HG03175 (cell line): ENCODE measurements at regions not wholly inside any gene's neighbourhood (a gene's known extent, or its start where the extent isn't known, plus 50 kb on each side); places are given as distances from the start of the nearest gene placed in this dataset.
"Not testable (repeated sequence)": the region's sequence is repeated elsewhere in the genome, so short reads cannot be mapped to it uniquely, and the experiment has no call there.

Experiments used
- ATAC-seq: cut with Tn5 transposase; IDR thresholded peaks from one replicate; pipeline ENCODE4 v1.9.1; 2021; ENCODE audit warnings: mild to moderate bottlenecking, moderate library complexity; ENCODE audit not compliant: unreplicated experiment

DNA sequence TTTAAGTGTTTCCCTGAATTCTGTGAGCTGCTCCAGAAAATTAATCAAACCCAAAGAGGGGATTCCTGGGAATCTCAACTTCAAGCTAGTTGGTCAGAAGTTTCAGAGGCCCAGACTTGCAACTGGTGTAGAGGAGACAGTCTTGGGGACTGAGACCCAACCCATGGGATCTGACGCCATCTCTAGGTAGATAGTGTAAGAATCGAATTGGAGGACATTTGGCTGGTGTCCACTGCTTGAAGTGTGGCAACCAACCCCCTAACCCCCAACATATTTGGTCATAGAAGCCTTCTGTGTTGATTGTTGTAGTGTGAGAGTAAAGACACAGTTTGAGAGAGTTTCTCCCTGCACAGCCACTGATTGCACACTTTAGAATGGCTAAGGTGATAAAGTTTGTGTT lies 103.5 kb upstream of the CARMIL1 start:
- ATAC-seq: no peak

- no peak for ATAC-seq
Measured at GRCh38 chr6:25176466-25176865, 102.7 kb upstream of the CARMIL1 start.

- no peak for ATAC-seq
Measured at GRCh38 chr6:25177500-25178028, 101.6 kb upstream of the CARMIL1 start.

DNA sequence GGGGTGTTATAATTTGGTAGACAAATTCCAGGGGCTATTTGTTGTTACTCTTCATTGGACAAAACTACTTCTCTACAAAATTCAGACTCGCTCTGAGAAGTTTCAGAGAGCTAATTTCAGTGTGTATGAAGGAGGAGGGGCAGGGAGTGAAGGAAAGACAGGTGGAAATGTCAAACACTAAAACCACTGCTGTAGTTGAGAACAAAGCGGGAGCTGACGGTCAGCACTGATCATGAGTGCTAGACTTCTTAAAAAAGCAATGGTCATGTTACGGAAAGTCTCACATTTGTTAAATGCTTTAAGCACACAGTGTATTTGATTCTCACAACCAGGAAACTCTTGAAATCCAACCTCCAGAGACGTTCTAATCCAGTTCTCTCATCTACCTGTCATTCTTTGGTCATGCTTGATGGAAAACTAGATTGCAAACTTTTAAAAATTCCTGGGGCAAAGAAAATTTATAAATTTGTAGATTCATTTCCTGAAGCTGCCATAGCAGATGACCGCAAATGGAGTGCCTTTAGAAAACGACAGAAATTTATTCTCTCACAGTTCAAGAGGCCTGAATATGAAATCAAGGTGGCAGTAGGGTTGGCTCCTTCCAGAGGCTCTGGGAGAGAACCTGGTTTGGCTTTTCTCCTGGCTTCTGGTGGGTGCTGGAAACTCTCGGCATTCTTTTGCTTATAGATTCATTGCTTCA lies 100.7 kb upstream of the CARMIL1 start:
- ATAC-seq: no peak

- ATAC-seq: no peak
Measured at GRCh38 chr6:25179051-25179778, 100.0 kb upstream of the CARMIL1 start.

DNA sequence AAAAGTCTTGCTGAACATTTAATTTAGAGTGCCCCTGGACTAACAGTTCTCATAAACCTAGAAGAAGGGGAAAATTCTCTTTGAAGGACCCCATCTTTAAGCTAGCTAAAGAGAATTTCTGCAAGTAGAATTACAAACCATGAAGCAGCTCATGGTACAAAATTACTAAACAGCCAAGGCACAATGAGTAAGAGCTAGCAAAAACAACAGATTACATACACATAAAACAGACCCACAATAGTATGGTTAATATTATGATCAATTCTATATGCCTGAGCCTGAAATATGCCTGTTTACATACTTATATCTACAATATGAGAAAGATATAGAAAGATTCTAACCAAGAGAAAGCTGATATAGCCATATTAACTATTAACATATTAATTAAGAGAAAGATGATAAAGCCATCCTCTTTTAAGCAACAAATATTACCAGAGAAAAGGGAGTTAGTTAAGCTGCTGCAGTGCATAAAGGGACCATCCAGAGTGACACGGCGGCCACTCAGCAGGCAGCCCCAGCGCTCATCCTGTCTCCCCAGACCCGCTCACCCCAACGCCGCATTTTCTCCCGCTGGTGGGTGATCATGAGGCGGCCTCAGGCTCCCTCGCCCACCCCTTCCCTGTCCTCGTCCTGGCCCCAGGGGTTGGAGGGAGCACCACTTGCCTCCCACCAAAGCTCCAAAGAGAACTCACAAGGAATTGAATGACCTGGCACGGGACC lies 98.4 kb upstream of the CARMIL1 start:
- no peak for ATAC-seq

GRCh38 chr6:25181350-25181724 lies 97.8 kb upstream of the CARMIL1 start:
- ATAC-seq: no peak

DNA sequence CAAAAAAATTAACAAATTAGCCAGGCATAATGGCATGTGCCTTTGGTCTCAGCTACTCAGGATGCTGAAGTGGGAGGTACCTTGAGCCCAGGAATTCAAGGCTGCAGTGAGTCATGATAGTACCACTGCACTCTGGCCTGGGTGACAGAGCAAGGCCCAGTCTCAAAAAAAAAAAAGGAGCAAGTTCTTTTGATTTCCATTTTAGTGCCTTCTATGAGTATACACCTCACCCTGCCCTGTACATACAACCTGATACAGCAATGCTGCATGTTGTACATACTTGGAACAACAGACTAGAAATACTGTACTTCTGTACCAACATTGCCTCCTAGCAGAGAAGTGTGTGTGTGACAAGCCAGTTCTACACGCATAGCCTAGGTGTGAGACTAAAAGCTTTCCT lies 97.3 kb upstream of the CARMIL1 start:
- ATAC-seq: no peak

- ATAC-seq: no peak
Measured at GRCh38 chr6:25186919-25187318, 92.3 kb upstream of the CARMIL1 start.

- no peak for ATAC-seq
Measured at GRCh38 chr6:25188232-25188631, 90.9 kb upstream of the CARMIL1 start.

DNA sequence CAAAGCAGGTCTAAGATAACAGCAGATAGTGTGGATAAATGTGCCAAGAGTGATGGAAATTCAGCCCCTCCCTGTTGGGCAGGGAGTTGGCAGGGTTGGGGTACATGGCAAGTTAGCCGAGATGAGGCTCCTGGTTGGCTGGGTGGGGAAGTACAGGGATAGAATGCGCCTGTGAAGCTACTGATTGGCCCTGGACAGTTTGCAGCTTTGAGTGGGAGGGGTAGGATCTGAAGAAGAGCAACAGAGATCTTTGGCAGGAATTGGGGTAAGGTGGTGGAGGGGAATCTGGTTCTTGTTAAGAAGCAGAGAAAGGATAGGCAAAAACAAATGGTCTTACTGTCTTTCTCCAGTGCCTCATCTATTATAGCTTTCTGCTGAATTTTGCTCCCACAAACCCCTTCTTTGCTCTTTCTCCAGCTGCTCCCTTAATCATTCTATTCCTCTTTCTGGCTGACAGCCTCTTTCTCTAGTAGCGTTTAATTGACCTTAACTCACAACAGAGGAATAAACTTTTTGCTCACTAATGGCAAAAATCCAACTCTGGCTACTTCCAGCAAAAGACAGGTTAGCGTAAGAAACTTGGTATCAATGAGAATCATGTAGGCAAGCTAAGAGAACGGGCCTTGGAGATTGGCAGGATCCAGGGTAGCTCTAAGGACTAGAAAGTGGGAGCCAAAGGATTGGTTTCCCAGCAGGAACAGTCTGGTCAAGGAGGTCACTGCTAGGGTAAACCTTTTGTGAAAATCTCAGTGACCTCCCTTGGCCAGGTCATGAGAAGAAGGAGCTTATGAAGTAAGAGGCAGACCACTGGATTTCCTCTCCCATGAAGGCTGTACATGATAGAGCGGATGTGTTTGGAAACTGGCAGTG lies 86.3 kb upstream of the CARMIL1 start:
- ATAC-seq: no peak

DNA sequence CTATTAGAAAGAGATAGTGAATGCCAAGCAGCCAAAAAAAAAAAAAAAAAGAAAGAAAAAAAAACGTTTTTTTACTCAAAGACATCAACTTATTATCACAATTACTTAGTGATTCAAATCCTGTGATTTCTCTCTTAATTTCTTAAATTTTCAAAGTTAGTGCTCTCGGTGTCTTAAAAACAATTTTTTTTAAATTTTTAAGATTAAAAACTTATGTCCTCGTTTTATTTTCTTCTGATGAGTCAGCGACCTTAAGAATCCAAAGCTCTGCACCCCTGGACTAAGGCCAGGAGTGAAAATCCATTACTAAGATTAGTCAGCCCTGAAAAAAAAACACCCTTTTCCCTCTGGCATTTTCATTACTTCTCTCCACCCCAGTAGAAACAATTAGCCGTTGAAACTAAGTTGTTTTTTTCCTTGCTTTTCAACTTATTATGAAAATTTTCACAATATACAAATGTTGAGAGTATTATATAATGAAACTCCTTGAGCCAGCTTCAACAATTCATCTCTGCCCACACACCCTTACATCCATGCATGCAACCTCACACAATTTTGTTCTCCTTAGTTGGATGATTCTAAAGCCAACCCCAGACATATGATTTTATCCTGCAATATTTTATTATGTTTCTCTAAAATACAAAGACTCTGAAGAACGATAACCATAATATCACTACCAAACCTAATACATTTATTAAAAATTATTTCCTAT lies 85.6 kb upstream of the CARMIL1 start:
- no peak for ATAC-seq

- ATAC-seq: no peak
Measured at GRCh38 chr6:25194172-25194678, 84.9 kb upstream of the CARMIL1 start.

GRCh38 chr6:25196464-25196863 lies 82.7 kb upstream of the CARMIL1 start:
- no peak for ATAC-seq

DNA sequence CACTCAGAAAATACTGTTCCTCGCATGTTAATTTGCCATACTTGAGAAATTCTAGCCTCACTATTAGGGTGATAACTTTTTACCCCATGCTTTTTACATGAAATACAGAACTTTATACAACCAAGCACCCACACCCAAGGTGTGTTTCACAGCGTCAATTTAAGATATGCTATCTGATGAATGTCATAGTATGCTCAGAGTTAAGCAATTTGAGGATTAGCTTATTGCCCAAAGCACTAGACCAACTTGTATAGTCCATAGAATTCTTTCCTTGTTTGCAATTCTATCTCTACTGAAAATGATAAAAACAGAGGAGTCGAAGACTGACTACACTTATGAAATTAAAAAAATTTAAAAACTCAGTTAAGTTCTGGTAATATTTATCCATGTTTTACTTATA lies 82.1 kb upstream of the CARMIL1 start:
- ATAC-seq: no peak

DNA sequence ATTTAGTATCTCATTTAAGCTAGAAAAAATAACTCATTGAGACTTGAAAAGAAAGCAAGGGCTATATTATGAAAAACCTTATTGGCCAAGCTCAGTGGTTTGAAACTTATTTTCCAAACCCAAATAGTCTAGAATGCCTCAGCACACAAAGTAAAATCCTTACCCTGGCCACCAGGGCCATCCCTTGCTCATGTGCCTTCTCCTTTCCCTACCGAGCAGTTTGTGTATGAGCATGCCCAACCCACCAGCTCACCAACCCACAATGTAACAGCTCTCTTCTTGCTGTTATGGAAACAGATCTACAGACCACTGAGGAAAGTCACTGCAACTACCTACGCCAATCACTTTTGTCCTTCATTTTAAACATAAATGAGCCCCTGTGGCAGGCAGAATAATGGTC lies 79.6 kb upstream of the CARMIL1 start:
- no peak for ATAC-seq

GRCh38 chr6:25202504-25202903 lies 76.7 kb upstream of the CARMIL1 start:
- no peak for ATAC-seq

DNA sequence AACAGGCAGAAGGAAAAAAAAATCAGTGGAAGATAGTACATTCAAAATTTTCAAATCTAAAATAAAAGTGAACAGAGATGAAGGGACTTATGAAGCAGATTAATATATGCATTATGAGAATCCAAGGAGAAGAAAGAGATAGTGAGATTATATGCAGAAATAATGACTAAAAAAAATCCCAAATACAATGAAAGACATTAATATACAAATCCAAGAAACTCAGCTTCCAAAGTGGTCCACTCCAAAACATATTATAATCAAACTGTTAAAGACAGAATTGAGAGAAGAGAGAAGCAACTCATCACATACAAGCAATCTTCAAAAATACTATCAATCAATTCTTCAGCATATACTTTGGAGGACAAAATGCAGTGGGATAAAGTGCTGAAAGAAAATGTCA lies 73.5 kb upstream of the CARMIL1 start:
- ATAC-seq: no peak

- not testable (repeated sequence) for ATAC-seq
Measured at GRCh38 chr6:25207453-25208155, 71.6 kb upstream of the CARMIL1 start.
